ENCODE measurements at regions not wholly inside any gene's neighbourhood (a gene's known extent, or its start where the extent isn't known, plus 50 kb on each side); places are given as distances from the start of the nearest gene placed in this dataset.

DNA sequence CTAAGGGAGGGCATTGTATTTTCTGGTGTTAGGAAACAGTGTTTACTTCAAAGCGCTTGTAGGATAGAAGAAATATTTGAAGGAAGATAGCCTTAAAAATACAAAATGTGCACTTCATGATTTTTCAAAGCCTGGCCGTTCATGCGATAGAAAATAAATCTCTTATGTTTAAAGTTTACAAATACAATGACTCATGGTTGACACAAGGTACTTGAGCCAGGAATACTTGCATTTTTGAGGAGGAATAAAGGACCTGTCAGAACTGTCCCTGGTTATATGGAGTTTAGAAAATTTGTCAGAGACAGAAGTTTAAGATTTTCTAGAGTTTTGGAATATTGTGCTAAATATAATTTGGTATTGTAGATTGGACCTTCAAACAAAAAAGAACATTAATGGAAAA is 1223.2 kb upstream of the SLC10A2 start:
- no peak overlapping the region for H3K27ac ChIP-seq
- 76% methylated on average over 3 of the region's 3 CpGs for WGBS (ENCODE audit: insufficient coverage, low coverage, low lambda C conversion rate, missing lambda C conversion rate)
- intact Hi-C loops (cut with DNase I), result no loop called here

DNA sequence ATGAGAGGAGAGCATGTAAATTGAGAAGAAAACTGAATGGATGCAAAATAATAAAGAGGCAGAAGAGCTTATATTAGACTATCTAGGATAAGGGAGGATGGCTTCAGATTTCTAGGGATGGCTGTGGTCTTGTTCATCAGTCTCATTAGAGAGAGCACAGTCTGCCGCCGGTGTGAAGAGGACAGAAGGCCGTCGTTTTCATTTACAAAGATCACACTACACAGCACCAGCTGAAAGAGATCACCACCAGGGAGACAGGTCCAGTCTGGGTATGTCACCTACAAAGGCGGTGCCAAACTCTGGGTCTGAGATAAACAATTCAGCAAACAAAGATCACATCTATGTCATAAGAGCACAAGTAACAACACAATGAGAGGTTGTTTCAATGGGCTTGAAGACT is 1222.3 kb upstream of the SLC10A2 start:
- H3K4me3 ChIP-seq, result no peak overlapping the region
- DNase-seq, result no peak
- TF ChIP-seq POLR2A (IDR thresholded peaks at IDR 0.05), result no peak
- TF ChIP-seq, protein P1, sequence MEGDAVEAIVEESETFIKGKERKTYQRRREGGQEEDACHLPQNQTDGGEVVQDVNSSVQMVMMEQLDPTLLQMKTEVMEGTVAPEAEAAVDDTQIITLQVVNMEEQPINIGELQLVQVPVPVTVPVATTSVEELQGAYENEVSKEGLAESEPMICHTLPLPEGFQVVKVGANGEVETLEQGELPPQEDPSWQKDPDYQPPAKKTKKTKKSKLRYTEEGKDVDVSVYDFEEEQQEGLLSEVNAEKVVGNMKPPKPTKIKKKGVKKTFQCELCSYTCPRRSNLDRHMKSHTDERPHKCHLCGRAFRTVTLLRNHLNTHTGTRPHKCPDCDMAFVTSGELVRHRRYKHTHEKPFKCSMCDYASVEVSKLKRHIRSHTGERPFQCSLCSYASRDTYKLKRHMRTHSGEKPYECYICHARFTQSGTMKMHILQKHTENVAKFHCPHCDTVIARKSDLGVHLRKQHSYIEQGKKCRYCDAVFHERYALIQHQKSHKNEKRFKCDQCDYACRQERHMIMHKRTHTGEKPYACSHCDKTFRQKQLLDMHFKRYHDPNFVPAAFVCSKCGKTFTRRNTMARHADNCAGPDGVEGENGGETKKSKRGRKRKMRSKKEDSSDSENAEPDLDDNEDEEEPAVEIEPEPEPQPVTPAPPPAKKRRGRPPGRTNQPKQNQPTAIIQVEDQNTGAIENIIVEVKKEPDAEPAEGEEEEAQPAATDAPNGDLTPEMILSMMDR (IDR thresholded peaks at IDR 0.05), result no peak
- no peaks in the 10 kb centered on the region for H3K9me3 ChIP-seq
- H3K27ac ChIP-seq, result no peak overlapping the region
- no peaks in the 10 kb centered on the region for H3K4me1 ChIP-seq
- H3K27me3 ChIP-seq, result no peaks in the 10 kb centered on the region
- intact Hi-C loops (cut with DNase I), result no loop called here
- ATAC-seq, result no peak
- 63% methylated on average over 5 of the region's 5 CpGs for WGBS (ENCODE audit: insufficient coverage, low coverage, low lambda C conversion rate, missing lambda C conversion rate)
- no peaks in the 10 kb centered on the region for H3K36me3 ChIP-seq

More for the DNA sequence above, 1223.2 kb upstream of the SLC10A2 start:
- no peak for TF ChIP-seq POLR2A (IDR thresholded peaks at IDR 0.05)
- TF ChIP-seq, protein P1 (IDR thresholded peaks at IDR 0.05), result no peak
- Histone ChIP-seq H3K4me1 (no peaks in the 10 kb centered on the region), H3K9me3 (no peaks in the 10 kb centered on the region), H3K36me3 (no peaks in the 10 kb centered on the region), H3K27me3 (no peaks in the 10 kb centered on the region), H3K4me3 (no peak overlapping the region)
- no peak for DNase-seq
- ATAC-seq, result no peak

DNA sequence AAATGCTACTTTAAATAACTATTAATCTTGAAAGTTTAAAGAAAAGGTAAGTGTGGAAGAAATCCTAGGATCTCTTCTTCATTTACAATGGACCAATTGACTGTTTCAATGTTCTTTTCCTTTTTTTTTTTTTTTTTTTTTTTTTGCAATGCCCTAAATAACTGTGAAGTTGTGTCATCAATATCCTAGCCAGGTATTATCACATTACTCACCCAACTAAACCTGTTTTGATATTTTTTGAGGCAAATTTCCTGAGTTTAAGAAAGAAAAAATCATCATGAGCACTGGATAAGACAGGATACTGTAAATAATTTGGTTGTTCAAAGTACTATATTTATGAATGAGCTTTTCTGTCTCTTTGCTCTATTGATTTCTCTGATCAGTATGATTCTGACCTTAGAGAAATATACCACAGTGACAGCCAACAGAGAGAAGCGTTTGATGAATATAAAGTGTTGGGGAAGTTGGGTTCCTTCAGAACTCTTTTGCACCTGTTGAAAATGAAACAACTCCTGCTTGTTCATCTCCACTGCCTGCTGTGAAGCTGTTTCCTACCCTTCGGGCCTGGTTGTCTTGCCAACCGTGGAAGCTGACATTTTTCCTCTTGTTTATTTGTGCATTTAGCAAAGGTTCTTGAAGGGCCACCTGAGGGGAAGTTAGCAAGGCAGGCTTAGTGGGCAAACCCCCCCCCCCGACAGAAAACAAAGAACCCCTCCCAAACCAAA is 1220.5 kb upstream of the SLC10A2 start:
- Histone ChIP-seq H3K27ac (no peak overlapping the region), H3K27me3 (no peaks in the 10 kb centered on the region), H3K4me1 (no peaks in the 10 kb centered on the region), H3K36me3 (no peaks in the 10 kb centered on the region), H3K4me3 (no peak overlapping the region), H3K9me3 (no peaks in the 10 kb centered on the region)
- 10% methylated on average over 4 of the region's 4 CpGs for WGBS (ENCODE audit: insufficient coverage, low coverage, low lambda C conversion rate, missing lambda C conversion rate)
- ATAC-seq (no peak), DNase-seq (no peak)
- intact Hi-C loops (cut with DNase I), result no loop called here
- TF ChIP-seq, protein P1 (IDR thresholded peaks at IDR 0.05), result no peak
- no peak for TF ChIP-seq POLR2A (IDR thresholded peaks at IDR 0.05)

DNA sequence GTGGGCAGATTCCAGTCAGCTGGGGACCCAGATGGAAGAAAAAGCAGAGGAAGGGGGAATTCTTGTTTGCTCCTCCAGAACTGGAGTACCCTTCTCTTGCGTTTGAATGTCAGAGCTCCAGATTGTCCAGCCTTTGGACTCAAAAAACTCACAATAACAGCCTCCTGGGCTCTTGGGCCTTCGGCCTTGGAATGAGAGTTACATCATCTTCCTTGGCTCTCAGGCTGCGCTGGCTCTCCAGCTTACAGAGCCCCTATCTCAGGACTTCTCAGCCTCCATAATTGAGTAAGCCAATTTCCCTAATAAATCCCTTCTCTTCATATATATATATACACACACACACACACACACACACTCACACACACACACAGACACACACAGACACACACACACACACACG is 1215.7 kb upstream of the SLC10A2 start:
- TF ChIP-seq POLR2A (IDR thresholded peaks at IDR 0.05), result no peak
- TF ChIP-seq, protein P1 (IDR thresholded peaks at IDR 0.05), result no peak
- ATAC-seq (no peak), DNase-seq (no peak)
- Histone ChIP-seq H3K9me3 (no peaks in the 10 kb centered on the region), H3K27me3 (no peaks in the 10 kb centered on the region), H3K27ac (no peak overlapping the region), H3K4me1 (no peaks in the 10 kb centered on the region), H3K36me3 (no peaks in the 10 kb centered on the region), H3K4me3 (no peak overlapping the region)
- intact Hi-C loops (cut with DNase I), result no loop called here
- WGBS (ENCODE audit: insufficient coverage, low coverage, low lambda C conversion rate, missing lambda C conversion rate), result 37% methylated on average over 3 of the region's 4 CpGs

All from right lobe of liver (tissue), 6 donors.